ENCODE measurements at regions not wholly inside any gene's neighbourhood (a gene's known extent, or its start where the extent isn't known, plus 50 kb on each side); places are given as distances from the start of the nearest gene placed in this dataset.

DNA sequence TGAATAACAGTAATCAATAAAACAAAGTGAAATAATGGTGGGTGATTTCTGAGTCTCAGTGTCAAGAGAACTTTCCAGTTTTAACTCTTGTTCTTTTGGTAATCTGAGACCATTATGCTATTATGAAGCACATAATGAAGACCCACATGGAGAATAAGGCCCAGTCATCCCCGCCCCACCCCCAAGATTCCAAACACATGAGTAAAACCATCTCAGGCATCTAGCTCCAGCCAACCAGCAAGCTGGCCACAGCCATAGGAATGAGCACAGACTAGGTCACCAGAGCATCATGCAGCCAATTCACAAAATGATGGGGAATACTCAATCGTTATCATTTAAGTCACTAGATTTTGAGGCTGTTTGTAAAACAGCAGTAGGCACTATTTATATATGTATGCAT, 1769.0 kb upstream of the PCDH20 start:
- TF ChIP-seq, protein P1, sequence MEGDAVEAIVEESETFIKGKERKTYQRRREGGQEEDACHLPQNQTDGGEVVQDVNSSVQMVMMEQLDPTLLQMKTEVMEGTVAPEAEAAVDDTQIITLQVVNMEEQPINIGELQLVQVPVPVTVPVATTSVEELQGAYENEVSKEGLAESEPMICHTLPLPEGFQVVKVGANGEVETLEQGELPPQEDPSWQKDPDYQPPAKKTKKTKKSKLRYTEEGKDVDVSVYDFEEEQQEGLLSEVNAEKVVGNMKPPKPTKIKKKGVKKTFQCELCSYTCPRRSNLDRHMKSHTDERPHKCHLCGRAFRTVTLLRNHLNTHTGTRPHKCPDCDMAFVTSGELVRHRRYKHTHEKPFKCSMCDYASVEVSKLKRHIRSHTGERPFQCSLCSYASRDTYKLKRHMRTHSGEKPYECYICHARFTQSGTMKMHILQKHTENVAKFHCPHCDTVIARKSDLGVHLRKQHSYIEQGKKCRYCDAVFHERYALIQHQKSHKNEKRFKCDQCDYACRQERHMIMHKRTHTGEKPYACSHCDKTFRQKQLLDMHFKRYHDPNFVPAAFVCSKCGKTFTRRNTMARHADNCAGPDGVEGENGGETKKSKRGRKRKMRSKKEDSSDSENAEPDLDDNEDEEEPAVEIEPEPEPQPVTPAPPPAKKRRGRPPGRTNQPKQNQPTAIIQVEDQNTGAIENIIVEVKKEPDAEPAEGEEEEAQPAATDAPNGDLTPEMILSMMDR (IDR thresholded peaks at IDR 0.05; ENCODE audit: unreplicated experiment) = no peak
- H3K9me3 Mint-ChIP-seq (ENCODE audit: low read depth) = no peaks in the 10 kb centered on the region

DNA sequence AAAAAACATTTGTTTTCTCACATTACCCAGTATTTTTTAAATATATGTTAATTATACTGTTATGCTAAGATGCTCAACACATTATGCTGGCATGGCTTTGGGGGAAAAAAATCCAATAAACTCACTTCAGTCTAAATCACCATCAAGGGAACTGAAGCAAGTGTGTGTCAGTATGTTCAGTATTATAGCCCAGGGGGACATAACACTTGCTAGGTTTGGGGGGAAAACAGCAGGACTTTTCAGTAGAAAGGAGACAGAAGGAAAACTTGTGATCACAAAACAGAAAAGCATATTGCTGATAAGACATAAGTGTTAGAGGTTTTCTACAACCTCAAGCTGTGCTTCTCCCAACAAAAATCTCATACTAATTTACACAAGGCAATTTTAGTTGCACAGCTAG, 1759.9 kb upstream of the PCDH20 start:
- TF ChIP-seq, protein P1 (IDR thresholded peaks at IDR 0.05; ENCODE audit: unreplicated experiment) = no peak
- Mint-ChIP-seq H3K27me3 (no peaks in the 10 kb centered on the region), H3K27ac (peak overlapping the region; percentile 83), H3K4me3 (ENCODE audit: low read depth) (no peak overlapping the region), H3K9me3 (ENCODE audit: low read depth) (peaks cover 14% of the 10 kb centered on the region), H3K4me1 (ENCODE audit: low read depth) (peaks cover 31% of the 10 kb centered on the region), H3K36me3 (ENCODE audit: insufficient read depth) (peaks cover 7% of the 10 kb centered on the region)
- no peak for DNase-seq (ENCODE audit: low spot score, unreplicated experiment)

More for the DNA sequence above, 1769.0 kb upstream of the PCDH20 start:
- Mint-ChIP-seq H3K4me3 (ENCODE audit: low read depth) (no peak overlapping the region), H3K27ac (no peak overlapping the region), H3K36me3 (ENCODE audit: insufficient read depth) (peaks cover 1% of the 10 kb centered on the region), H3K27me3 (no peaks in the 10 kb centered on the region), H3K4me1 (ENCODE audit: low read depth) (no peaks in the 10 kb centered on the region)
- DNase-seq (ENCODE audit: low spot score, unreplicated experiment) = no peak

DNA sequence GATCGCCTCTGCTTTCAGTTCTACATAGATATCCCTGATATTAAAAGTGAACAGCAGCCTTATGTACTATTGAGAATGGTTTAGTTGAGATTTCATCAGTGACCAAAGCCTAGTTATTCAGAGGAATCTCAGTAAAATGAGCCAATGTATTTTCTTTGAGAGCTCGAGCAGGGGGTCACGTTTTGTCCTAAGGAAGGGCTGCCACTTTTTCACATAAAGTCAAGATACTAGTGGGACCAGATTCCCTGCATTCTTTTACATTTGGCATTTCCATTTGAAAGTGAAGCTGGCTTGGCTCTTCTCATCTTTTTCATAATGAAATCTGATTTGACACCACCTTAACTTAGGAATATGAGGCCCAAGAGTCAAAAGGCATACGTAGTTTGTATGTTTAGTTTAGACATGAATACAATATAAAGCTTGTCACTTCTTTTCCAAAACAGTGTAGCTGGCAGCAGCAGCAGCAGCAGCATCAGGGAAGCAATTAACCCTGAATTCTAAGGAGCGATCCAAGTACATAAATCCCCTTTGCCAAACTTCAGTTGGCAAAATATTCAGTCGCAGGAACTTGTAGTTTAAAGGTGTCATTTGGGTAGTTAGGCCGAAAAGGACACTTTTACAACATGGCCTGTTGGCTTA, 1752.2 kb upstream of the PCDH20 start:
- TF ChIP-seq, protein P1 (IDR thresholded peaks at IDR 0.05; ENCODE audit: unreplicated experiment) = no peak
- Mint-ChIP-seq H3K9me3 (ENCODE audit: low read depth) (no peaks in the 10 kb centered on the region), H3K27ac (no peak overlapping the region), H3K27me3 (no peaks in the 10 kb centered on the region), H3K36me3 (ENCODE audit: insufficient read depth) (no peaks in the 10 kb centered on the region), H3K4me3 (ENCODE audit: low read depth) (no peak overlapping the region), H3K4me1 (ENCODE audit: low read depth) (peaks cover 8% of the 10 kb centered on the region)
- DNase-seq (ENCODE audit: low spot score, unreplicated experiment) = no peak

DNA sequence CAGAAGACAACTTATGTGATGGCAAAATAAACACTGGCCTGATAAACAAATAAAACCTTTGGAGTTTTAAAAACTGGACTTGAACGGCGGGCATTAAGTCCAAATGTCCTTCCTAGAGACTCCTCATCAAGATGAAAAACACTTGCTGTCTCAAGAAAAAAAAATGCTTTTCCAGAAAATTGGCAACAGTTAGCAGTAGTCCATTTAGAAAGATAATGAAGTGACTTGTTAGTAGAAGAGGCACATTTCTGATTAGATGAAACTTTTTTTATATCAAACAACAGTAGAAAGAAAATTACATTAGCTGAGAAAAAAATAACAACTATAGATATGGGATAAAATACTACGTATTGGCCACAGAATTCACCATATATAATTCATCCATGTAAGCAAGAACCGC, 1750.7 kb upstream of the PCDH20 start:
- no peak for DNase-seq (ENCODE audit: low spot score, unreplicated experiment)
- no peak overlapping the region for H3K27ac Mint-ChIP-seq
- peaks cover 5% of the 10 kb centered on the region for H3K4me1 Mint-ChIP-seq (ENCODE audit: low read depth)
- H3K36me3 Mint-ChIP-seq (ENCODE audit: insufficient read depth) = no peaks in the 10 kb centered on the region
- no peaks in the 10 kb centered on the region for H3K9me3 Mint-ChIP-seq (ENCODE audit: low read depth)
- TF ChIP-seq, protein P1 (IDR thresholded peaks at IDR 0.05; ENCODE audit: unreplicated experiment) = no peak
- no peaks in the 10 kb centered on the region for H3K27me3 Mint-ChIP-seq
- no peak overlapping the region for H3K4me3 Mint-ChIP-seq (ENCODE audit: low read depth)

DNA sequence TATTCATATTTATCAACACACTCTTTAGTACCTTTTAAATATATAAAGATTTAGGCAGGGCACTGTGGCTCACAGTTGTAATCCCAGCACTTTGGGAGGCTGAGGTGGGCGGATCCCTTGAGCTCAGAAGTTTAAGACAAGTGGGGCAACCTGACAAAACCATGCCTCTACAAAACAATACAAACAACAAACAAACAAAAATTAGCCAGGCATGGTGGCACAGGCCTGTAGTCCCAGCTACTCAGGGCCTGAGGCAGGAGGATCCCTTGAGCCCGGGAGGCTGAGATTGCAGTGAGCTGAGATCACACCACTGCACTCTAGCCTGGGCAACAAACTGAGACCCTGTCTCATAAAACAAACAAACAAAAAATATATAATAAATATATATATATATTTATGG, 1748.3 kb upstream of the PCDH20 start:
- Mint-ChIP-seq H3K4me3 (ENCODE audit: low read depth) (no peak overlapping the region), H3K36me3 (ENCODE audit: insufficient read depth) (no peaks in the 10 kb centered on the region), H3K9me3 (ENCODE audit: low read depth) (no peaks in the 10 kb centered on the region), H3K27ac (no peak overlapping the region), H3K4me1 (ENCODE audit: low read depth) (peaks cover 5% of the 10 kb centered on the region), H3K27me3 (no peaks in the 10 kb centered on the region)
- no peak for DNase-seq (ENCODE audit: low spot score, unreplicated experiment)
- TF ChIP-seq, protein P1 (IDR thresholded peaks at IDR 0.05; ENCODE audit: unreplicated experiment) = no peak
